ACC112 (cell line): ENCODE measurements at regions not wholly inside any gene's neighbourhood (a gene's known extent, or its start where the extent isn't known, plus 50 kb on each side); places are given as distances from the start of the nearest gene placed in this dataset.

ENCODE experiments used
- H2AFZ ChIP-seq: fragments of 200-600 bp; sonication (generic); one replicate; pipeline ENCODE4 v1.6.0; 2017; ENCODE audit warnings: antibody characterized with exemption, low read length; ENCODE audit not compliant: unreplicated experiment
- H3K27ac ChIP-seq: fragments of 200-600 bp; sonication (generic); 2 replicates; pipeline ENCODE4 v1.5.1; 2014; ENCODE audit warnings: low read depth, mild to moderate bottlenecking, antibody characterized with exemption, low read length, moderate library complexity
- H3K27me3 ChIP-seq: fragments of 200-600 bp; sonication (generic); 2 replicates; pipeline ENCODE4 v1.6.1; 2014; ENCODE audit warnings: mild to moderate bottlenecking, antibody characterized with exemption, low read length, moderate library complexity, mixed read lengths; ENCODE audit not compliant: insufficient read depth
- H3K36me3 ChIP-seq: fragments of 200-600 bp; sonication (generic); 2 replicates; pipeline ENCODE4 v1.6.1; 2016; ENCODE audit warnings: mild to moderate bottlenecking, antibody characterized with exemption, low read length, moderate library complexity, mixed read lengths; ENCODE audit not compliant: insufficient read depth
- H3K4me1 ChIP-seq: fragments of 200-600 bp; sonication (generic); one replicate; pipeline ENCODE4 v1.6.1; 2016; ENCODE audit warnings: low read length, mixed read lengths; ENCODE audit not compliant: insufficient read depth, unreplicated experiment, control insufficient read depth
- H3K4me3 ChIP-seq: fragments of 200-600 bp; sonication (generic); 2 replicates; pipeline ENCODE4 v1.5.1; 2014; ENCODE audit warnings: mild to moderate bottlenecking, low read depth, low read length
- H3K79me2 ChIP-seq: fragments of 200-600 bp; sonication (generic); one replicate; pipeline ENCODE4 v1.6.0; 2016; ENCODE audit warnings: low read length; ENCODE audit not compliant: control insufficient read depth, unreplicated experiment, insufficient read depth

DNA sequence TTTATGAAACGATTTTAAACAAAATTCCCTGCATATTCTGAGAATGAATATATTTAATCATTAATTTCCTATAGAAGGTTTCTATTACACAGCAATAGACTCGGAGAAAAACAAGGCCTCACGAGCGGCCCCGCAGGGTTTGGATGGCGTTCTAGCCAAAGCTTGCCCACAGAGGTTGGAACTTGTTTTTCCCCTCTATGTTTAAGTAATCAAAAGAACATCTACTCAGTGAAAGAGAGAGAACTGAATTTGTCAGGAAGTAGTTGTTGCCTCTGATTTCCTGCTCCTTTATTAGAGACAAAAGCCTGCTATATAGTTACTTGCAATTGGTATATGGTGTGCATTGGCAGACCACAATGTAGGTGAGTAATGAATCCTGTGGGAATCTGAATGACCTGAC lies 82.1 kb upstream of the HEY2 start:
- no peak overlapping the region for H2AFZ ChIP-seq
- no peaks in the 10 kb centered on the region for H3K79me2 ChIP-seq
- peaks cover 46% of the 10 kb centered on the region for H3K27me3 ChIP-seq
- no peaks in the 10 kb centered on the region for H3K36me3 ChIP-seq
- no peaks in the 10 kb centered on the region for H3K4me1 ChIP-seq
- no peak overlapping the region for H3K27ac ChIP-seq
- H3K4me3 ChIP-seq, result no peak overlapping the region

DNA sequence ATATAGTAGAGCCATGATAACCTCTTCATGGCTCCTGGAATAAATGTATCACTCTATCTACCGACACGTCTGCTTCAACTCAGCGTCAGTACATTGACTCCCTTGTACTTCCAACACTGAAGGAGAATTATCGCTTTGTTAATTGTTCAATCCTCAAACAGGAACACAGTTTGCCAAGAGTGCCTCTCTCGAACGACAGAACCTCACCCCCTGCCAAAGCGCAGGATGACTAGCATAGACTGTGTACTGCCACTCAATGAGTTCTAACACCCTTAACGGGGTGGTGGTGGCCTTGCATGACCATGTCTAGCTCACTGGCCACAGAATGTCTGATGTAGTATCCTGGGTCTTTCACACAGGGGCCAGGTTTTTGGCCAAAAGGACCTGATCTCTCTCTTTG lies 81.4 kb upstream of the HEY2 start:
- Histone ChIP-seq H3K27me3 (peaks cover 47% of the 10 kb centered on the region), H2AFZ (no peak overlapping the region), H3K36me3 (no peaks in the 10 kb centered on the region)

DNA sequence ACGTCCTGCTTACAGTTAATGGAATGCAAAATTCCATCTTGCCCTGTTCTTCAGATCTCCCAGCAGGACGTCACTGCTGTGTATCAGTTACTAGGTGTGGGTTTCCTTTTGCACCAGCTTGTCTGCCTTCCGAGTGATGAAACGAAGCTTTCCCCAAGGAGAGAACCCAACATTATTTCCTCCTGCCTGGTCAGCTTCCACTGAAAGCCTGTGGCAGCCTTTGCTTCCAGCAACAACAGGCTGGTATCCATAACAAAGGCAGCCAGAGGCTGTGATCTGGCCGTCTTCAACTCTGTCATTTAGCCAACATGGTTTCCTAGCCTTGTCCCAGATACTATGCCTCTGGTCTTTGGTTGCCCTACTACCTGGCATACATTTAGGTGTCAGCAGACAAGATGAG lies 78.9 kb upstream of the HEY2 start:
- Histone ChIP-seq H2AFZ (no peak overlapping the region), H3K79me2 (no peaks in the 10 kb centered on the region), H3K4me1 (no peaks in the 10 kb centered on the region), H3K4me3 (no peak overlapping the region), H3K27ac (no peak overlapping the region), H3K36me3 (no peaks in the 10 kb centered on the region), H3K27me3 (peaks cover 53% of the 10 kb centered on the region)

More for the DNA sequence above, 81.4 kb upstream of the HEY2 start:
- H3K79me2 ChIP-seq, result no peaks in the 10 kb centered on the region
- H3K4me1 ChIP-seq, result no peaks in the 10 kb centered on the region
- H3K27ac ChIP-seq, result no peak overlapping the region
- H3K4me3 ChIP-seq, result no peak overlapping the region

DNA sequence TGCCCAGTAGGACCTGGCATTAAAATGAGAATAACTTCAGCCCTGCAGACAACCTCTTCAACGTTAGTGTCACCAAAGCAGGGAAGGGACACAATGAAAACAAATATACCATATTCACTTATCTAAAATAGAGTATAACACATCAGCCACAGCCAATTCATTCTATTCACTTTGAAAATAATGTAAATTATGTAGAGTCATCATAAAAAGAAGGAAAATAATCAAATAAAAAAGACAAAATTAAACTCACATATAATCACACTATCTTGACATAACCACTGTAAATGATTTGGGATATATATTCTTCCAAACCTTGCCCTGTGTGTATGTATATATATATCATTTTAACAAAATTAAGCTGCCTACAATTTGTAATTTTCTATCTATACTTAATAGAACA lies 78.1 kb upstream of the HEY2 start:
- Histone ChIP-seq H3K36me3 (no peaks in the 10 kb centered on the region), H3K4me3 (no peak overlapping the region), H3K79me2 (no peaks in the 10 kb centered on the region), H2AFZ (no peak overlapping the region), H3K27me3 (peaks cover 55% of the 10 kb centered on the region), H3K27ac (no peak overlapping the region), H3K4me1 (no peaks in the 10 kb centered on the region)

DNA sequence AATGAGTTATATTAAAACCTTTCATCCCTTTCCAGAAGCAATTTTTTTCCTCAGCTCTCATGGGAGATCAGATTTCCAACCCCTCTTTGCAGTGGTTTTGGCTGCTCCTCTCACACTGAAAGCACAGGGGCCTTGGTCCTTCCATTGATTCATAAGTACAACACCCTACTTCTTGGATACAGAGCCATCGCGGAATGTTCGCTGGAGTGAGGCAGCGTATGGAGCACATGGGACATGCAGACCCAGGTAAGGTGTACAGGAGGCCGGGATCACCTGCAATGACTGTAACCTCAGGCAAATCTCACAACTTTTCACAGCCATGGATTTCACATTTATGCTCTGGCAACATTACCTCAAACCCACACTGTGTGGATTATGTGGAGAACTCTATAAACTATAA lies 75.2 kb upstream of the HEY2 start:
- Histone ChIP-seq H3K36me3 (no peaks in the 10 kb centered on the region), H3K27me3 (peaks cover 66% of the 10 kb centered on the region), H3K27ac (no peak overlapping the region), H2AFZ (no peak overlapping the region), H3K4me3 (no peak overlapping the region), H3K79me2 (no peaks in the 10 kb centered on the region), H3K4me1 (no peaks in the 10 kb centered on the region)

DNA sequence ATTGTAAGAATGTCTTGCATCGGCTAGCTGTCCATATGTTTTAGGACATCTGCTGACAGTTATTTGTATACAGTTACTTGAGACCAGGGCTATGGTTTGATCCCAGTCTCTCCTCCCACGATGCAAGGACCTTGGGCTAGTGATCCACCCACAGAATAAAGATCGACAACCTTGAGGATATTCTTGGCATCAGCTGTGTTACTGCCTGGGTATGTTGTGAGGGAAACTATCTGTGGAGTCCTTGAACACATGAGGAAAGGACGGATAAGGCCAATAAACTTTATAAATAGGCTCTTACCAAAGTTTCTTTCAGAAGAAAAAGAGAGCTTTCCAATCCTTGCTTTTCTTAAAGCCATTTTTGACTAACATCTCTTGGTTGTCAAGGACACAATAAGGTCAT lies 70.8 kb upstream of the HEY2 start:
- Histone ChIP-seq H3K36me3 (no peaks in the 10 kb centered on the region), H3K27ac (no peak overlapping the region), H2AFZ (no peak overlapping the region), H3K4me1 (no peaks in the 10 kb centered on the region), H3K4me3 (no peak overlapping the region), H3K27me3 (peaks cover 68% of the 10 kb centered on the region), H3K79me2 (no peaks in the 10 kb centered on the region)

DNA sequence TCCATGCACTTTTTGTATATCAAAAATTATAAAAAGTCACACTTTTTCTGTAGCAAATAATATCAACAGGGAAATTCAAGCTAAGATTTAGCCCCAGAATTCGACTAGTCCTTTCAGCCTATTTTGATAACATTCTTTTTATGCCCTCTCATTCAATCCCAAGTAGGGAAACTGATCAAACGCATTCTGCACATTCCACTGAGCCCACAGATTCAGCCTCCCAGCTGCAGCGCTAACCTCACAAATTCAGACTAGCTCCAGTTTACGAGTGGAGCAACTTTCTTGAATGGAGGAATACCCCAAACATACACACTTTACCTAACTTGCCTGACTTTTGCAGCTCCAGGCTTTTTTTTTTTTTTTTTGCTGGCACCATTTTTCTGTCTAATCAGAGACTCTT lies 70.3 kb upstream of the HEY2 start:
- no peak overlapping the region for H3K27ac ChIP-seq
- no peaks in the 10 kb centered on the region for H3K36me3 ChIP-seq
- no peak overlapping the region for H3K4me3 ChIP-seq
- H3K27me3 ChIP-seq, result peaks cover 67% of the 10 kb centered on the region
- no peaks in the 10 kb centered on the region for H3K79me2 ChIP-seq
- H3K4me1 ChIP-seq, result no peaks in the 10 kb centered on the region
- no peak overlapping the region for H2AFZ ChIP-seq

DNA sequence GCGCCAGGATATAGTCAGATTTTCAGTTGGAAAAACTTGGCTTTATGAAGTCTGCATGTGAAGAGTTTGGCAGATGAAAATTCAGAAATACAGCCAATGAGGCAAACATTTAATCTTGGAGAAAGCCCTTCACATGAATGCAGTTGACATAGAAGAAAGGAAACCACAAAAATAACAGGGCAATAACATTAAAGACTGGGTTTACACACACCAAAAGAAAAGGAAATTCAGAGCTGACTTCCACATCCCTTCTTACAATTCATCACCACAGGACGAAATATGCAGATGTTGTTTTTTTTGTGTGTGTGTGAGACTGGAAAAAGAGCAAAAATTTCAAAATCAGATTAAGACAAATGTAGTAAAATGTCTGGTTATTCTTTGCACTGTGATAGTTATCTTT lies 69.8 kb upstream of the HEY2 start:
- Histone ChIP-seq H3K27ac (no peak overlapping the region), H3K4me3 (no peak overlapping the region), H2AFZ (no peak overlapping the region), H3K36me3 (no peaks in the 10 kb centered on the region), H3K4me1 (no peaks in the 10 kb centered on the region), H3K79me2 (no peaks in the 10 kb centered on the region), H3K27me3 (peaks cover 70% of the 10 kb centered on the region)

DNA sequence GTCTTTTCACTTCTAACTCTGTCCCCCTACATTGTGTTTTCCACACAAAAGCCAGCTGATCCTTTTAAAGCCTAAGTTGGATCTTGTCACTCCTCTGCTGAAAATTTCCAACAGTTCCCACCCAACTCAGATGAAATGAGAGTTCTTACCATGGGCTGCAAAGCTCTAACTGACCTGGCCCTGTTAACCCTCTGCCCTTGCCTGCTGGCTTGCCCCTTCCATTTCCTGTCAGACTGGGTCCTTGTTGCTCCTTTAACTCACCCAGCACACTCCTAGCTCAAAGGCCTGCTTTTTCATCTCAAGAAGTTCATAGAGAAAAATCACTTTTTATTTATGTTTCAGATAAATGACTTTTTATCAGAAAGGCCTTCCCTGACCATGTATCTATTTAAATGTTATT lies 66.5 kb upstream of the HEY2 start:
- H3K79me2 ChIP-seq, result no peaks in the 10 kb centered on the region
- H2AFZ ChIP-seq, result no peak overlapping the region
- no peaks in the 10 kb centered on the region for H3K36me3 ChIP-seq
- no peak overlapping the region for H3K4me3 ChIP-seq
- no peak overlapping the region for H3K27ac ChIP-seq
- peaks cover 66% of the 10 kb centered on the region for H3K27me3 ChIP-seq
- no peaks in the 10 kb centered on the region for H3K4me1 ChIP-seq

DNA sequence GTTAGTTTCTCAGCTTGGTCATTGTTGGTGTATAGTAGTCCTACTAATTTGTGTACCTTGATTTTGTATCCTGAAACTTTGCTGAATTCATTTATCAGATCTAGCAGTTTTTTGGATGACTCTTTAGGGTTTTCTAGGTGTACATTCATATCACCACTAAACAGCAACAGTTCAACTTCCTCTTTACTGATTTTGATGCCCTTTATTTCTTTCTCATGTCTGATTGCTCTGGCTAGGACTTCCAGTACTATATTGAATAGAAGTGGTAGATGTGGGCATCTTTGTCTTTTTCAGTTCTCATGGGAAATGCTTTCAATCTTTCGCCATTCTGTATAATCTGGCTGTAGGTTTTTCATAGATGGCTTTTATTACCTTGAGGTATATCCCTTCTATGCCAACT lies 61.3 kb upstream of the HEY2 start:
- H3K27me3 ChIP-seq, result peaks cover 47% of the 10 kb centered on the region
- H3K27ac ChIP-seq, result no peak overlapping the region
- H3K79me2 ChIP-seq, result no peaks in the 10 kb centered on the region
- H3K36me3 ChIP-seq, result no peaks in the 10 kb centered on the region
- H3K4me1 ChIP-seq, result no peaks in the 10 kb centered on the region
- H2AFZ ChIP-seq, result no peak overlapping the region
- no peak overlapping the region for H3K4me3 ChIP-seq

DNA sequence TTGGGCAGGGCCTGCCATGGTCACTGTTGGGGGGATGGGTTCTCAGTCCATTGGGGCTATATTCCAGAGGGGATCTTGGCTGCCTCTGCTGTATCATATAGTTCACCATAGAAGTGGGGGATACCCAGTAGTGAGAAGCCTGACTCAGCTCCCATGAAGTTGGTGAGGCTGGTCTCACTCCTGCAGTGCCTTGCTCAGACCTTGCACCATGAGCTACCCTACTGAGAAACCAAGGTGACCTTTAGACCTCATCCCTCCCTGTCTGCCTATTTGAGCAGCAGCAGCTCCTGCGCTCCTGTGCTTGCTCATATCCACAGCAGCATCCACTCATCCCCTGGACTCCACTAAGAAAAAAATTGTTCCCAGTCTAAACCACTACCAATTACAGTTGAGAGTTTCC lies 56.0 kb upstream of the HEY2 start:
- Histone ChIP-seq H3K79me2 (no peaks in the 10 kb centered on the region), H3K36me3 (no peaks in the 10 kb centered on the region), H3K4me1 (no peaks in the 10 kb centered on the region), H3K27ac (no peak overlapping the region), H2AFZ (no peak overlapping the region), H3K4me3 (no peak overlapping the region), H3K27me3 (peaks cover 56% of the 10 kb centered on the region)

DNA sequence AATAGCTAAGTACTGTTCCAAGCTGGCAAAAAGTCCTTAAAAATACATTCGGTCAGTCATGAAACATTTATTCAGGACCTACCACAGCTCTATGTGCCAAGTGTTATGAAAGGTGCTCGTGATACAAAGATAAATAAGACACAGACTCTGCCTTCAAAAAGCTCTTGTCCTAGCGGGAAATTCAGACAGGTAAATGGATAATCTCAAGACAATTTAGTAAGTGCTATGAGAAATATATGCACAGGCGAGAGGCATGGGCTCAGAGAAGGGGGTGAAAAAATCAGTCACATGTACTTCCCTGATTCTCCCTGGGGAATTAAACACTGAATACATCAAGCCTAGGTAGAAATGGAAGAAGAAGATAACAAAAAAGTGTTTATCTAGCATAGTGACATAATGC lies 49.8 kb upstream of the HEY2 start:
- no peak overlapping the region for H3K4me3 ChIP-seq
- H3K4me1 ChIP-seq, result no peaks in the 10 kb centered on the region
- no peak overlapping the region for H3K27ac ChIP-seq
- no peaks in the 10 kb centered on the region for H3K79me2 ChIP-seq
- no peaks in the 10 kb centered on the region for H3K36me3 ChIP-seq
- H2AFZ ChIP-seq, result no peak overlapping the region
- H3K27me3 ChIP-seq, result peaks cover 46% of the 10 kb centered on the region
